NCI-H2196 (cell line): ENCODE measurements at regions not wholly inside any gene's neighbourhood (a gene's known extent, or its start where the extent isn't known, plus 50 kb on each side); places are given as distances from the start of the nearest gene placed in this dataset.
"Not testable (repeated sequence)": the region's sequence is repeated elsewhere in the genome, so short reads cannot be mapped to it uniquely, and the experiment has no call there.

Source experiments
- DNase-seq: peaks from one replicate; lab custom pipeline; 2025; ENCODE audit not compliant: unreplicated experiment; lab: John Stamatoyannopoulos, UW

GRCh38 chr12:127041985-127042625 is 1224.9 kb upstream of the TMEM132C start:
- no peak for DNase-seq

- DNase-seq = no peak
These were observed 1223.2 kb upstream of the TMEM132C start for GRCh38 chr12:127043731-127044130.

GRCh38 chr12:127044836-127045235 is 1222.1 kb upstream of the TMEM132C start:
- no peak for DNase-seq

- DNase-seq = no peak
These were observed 1220.5 kb upstream of the TMEM132C start for GRCh38 chr12:127046467-127046866.

GRCh38 chr12:127048057-127048456 is 1218.9 kb upstream of the TMEM132C start:
- no peak for DNase-seq

GRCh38 chr12:127048525-127048924 is 1218.4 kb upstream of the TMEM132C start:
- DNase-seq = not testable (repeated sequence)

- no peak for DNase-seq
These were observed 1215.8 kb upstream of the TMEM132C start for GRCh38 chr12:127051139-127051538.

- no peak for DNase-seq
These were observed 1214.3 kb upstream of the TMEM132C start for GRCh38 chr12:127052511-127053232.

- DNase-seq = no peak
These were observed 1212.4 kb upstream of the TMEM132C start for GRCh38 chr12:127054531-127054930.

- no peak for DNase-seq
These were observed 1206.6 kb upstream of the TMEM132C start for GRCh38 chr12:127060310-127060847.

- no peak for DNase-seq
These were observed 1206.0 kb upstream of the TMEM132C start for GRCh38 chr12:127060933-127061332.

GRCh38 chr12:127063339-127064072 is 1203.5 kb upstream of the TMEM132C start:
- DNase-seq = no peak

- DNase-seq = no peak
These were observed 1202.8 kb upstream of the TMEM132C start for GRCh38 chr12:127064207-127064606.

GRCh38 chr12:127065595-127065994 is 1201.4 kb upstream of the TMEM132C start:
- no peak for DNase-seq

GRCh38 chr12:127070515-127071157 is 1196.3 kb upstream of the TMEM132C start:
- no peak for DNase-seq

- DNase-seq = no peak
These were observed 1192.8 kb upstream of the TMEM132C start for GRCh38 chr12:127074161-127074560.

GRCh38 chr12:127075981-127076380 is 1191.0 kb upstream of the TMEM132C start:
- no peak for DNase-seq

- no peak for DNase-seq
These were observed 1189.5 kb upstream of the TMEM132C start for GRCh38 chr12:127077262-127078045.

GRCh38 chr12:127078577-127079350 is 1188.2 kb upstream of the TMEM132C start:
- no peak for DNase-seq

- no peak for DNase-seq
These were observed 1187.3 kb upstream of the TMEM132C start for GRCh38 chr12:127079636-127080035.
